AG04449 (cell line): ENCODE measurements at regions not wholly inside any gene's neighbourhood (a gene's known extent, or its start where the extent isn't known, plus 50 kb on each side); places are given as distances from the start of the nearest gene placed in this dataset.
"Not testable (repeated sequence)": the region's sequence is repeated elsewhere in the genome, so short reads cannot be mapped to it uniquely, and the experiment has no call there.

Experiments used
- CTCF ChIA-PET: fragments of 350-600 bp; formaldehyde crosslinking; extraction: SDS; loops from one replicate; lab custom pipeline; 2021; ENCODE audit warnings: antibody characterized with exemption; lab: Yijun Ruan, JAX
- POLR2A ChIA-PET: fragments of 400-600, 350-600 bp; formaldehyde crosslinking; extraction: SDS; loops from one replicate; lab custom pipeline; 2020; ENCODE audit warnings: antibody characterized with exemption, inconsistent platforms; lab: Yijun Ruan, JAX
- DNase-seq: peaks from one replicate; pipeline ENCODE4 v3.0.0-alpha.2; 2010; ENCODE audit warnings: low read depth, low spot score
- H3K4me3 ChIP-seq: 2 replicates; pipeline ENCODE4 v1.5.1; 2011; ENCODE audit warnings: low read depth, mild to moderate bottlenecking, control low read depth, low read length
- TF ChIP-seq, protein P1 (sequence below): IDR thresholded peaks from one replicate; pipeline ENCODE4 v1.5.1; 2011; ENCODE audit warnings: mild to moderate bottlenecking, moderate library complexity, low read length, control low read depth, inconsistent platforms; ENCODE audit not compliant: insufficient read depth; ENCODE audit errors: missing control alignments

GRCh38 chr11:71153005-71153390, 99.4 kb downstream of the SHANK2 start:
- no peak for DNase-seq
- ChIA-PET CTCF (no interaction called here), POLR2A (no interaction called here)
- H3K4me3 ChIP-seq: no peak overlapping the region
- TF ChIP-seq, protein P1, sequence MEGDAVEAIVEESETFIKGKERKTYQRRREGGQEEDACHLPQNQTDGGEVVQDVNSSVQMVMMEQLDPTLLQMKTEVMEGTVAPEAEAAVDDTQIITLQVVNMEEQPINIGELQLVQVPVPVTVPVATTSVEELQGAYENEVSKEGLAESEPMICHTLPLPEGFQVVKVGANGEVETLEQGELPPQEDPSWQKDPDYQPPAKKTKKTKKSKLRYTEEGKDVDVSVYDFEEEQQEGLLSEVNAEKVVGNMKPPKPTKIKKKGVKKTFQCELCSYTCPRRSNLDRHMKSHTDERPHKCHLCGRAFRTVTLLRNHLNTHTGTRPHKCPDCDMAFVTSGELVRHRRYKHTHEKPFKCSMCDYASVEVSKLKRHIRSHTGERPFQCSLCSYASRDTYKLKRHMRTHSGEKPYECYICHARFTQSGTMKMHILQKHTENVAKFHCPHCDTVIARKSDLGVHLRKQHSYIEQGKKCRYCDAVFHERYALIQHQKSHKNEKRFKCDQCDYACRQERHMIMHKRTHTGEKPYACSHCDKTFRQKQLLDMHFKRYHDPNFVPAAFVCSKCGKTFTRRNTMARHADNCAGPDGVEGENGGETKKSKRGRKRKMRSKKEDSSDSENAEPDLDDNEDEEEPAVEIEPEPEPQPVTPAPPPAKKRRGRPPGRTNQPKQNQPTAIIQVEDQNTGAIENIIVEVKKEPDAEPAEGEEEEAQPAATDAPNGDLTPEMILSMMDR: no peak

GRCh38 chr11:71152312-71153004, 99.9 kb downstream of the SHANK2 start:
- POLR2A ChIA-PET, DNase-seq, H3K4me3 ChIP-seq, CTCF ChIA-PET: not testable (repeated sequence)

DNA sequence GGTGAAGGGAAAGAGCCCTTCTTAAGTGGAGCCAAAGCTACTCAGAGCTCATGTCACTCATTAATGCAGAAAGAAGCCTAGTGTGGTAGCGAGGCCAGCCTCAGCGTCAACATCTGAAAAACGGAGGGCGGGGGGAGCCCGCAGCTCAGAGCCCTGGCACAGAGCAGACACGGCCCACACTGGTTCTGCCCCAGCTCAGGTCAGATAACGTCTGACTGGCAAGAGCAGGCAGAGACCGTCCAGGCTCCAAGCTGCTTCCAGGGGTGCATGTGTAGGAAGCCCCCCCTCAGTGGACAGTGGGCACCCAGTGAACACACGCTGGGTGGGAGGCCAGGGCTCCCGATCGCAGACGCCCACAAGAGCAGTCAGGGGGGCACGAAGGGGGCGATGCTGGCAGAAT, 100.8 kb downstream of the SHANK2 start:
- DNase-seq: no peak
- TF ChIP-seq, protein P1: no peak
- no peak overlapping the region for H3K4me3 ChIP-seq
- ChIA-PET POLR2A (no interaction called here), CTCF (no interaction called here)

DNA sequence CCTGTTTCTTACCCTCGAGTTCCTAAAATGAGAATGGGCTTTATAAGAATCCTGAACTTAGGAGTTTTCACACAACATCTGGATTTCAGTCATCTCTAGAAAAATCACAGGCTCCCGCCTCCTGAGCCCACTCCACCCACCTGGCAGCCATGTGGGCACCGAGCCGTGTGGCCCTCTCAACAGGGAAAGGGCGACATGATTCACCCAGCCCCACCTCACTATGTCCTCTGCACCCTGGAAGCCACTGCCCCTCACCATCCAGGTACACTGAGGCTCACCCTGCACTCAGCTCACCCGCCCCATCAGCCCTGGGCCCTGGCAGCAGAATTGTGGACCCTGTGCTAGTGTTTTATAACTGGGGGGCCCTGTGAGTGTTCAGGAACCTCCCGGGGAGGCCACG, 101.5 kb downstream of the SHANK2 start:
- no peak overlapping the region for H3K4me3 ChIP-seq
- TF ChIP-seq, protein P1: no peak
- POLR2A ChIA-PET: no interaction called here
- no peak for DNase-seq
- CTCF ChIA-PET: no interaction called here

GRCh38 chr11:71148716-71149115, 103.7 kb downstream of the SHANK2 start:
- POLR2A ChIA-PET: no interaction called here
- DNase-seq: no peak
- CTCF ChIA-PET: no interaction called here

GRCh38 chr11:71147331-71147730, 105.0 kb downstream of the SHANK2 start:
- CTCF ChIA-PET: no interaction called here
- TF ChIP-seq, protein P1: no peak
- no peak for DNase-seq
- POLR2A ChIA-PET: no interaction called here
- H3K4me3 ChIP-seq: no peak overlapping the region

More at GRCh38 chr11:71148716-71149115, 103.7 kb downstream of the SHANK2 start:
- no peak overlapping the region for H3K4me3 ChIP-seq
- TF ChIP-seq, protein P1: no peak

- H3K4me3 ChIP-seq: no peak overlapping the region
- DNase-seq: no peak
- CTCF ChIA-PET: no interaction called here
- TF ChIP-seq, protein P1: no peak
- POLR2A ChIA-PET: no interaction called here
Observed at GRCh38 chr11:71146846-71147245, 105.5 kb downstream of the SHANK2 start.
